K562 (cell line): ENCODE measurements at regions not wholly inside any gene's neighbourhood (a gene's known extent, or its start where the extent isn't known, plus 50 kb on each side); places are given as distances from the start of the nearest gene placed in this dataset.

Experiments
- ATF1 ChIP-seq, 2 experiments: fragments of 450-650 bp in 1 of 2; IDR thresholded peaks; 2 replicates each; pipeline ENCODE4 v1.6.1; 2016; ENCODE audit warnings: missing compliant biosample characterization in 1 of 2, missing genetic modification characterization in 1 of 2
- BRD9 ChIP-seq: fragments of 450-650 bp; IDR thresholded peaks from 2 replicates; pipeline ENCODE4 v1.6.1; 2018; ENCODE audit warnings: low read depth; ENCODE audit not compliant: partially characterized antibody
- CBFA2T2 ChIP-seq: fragments of 450-650 bp; conservative IDR thresholded peaks from 2 replicates; pipeline ENCODE4 v1.6.1; 2017; ENCODE audit warnings: mild to moderate bottlenecking
- CBFA2T3 ChIP-seq: fragments of 450-650 bp; IDR thresholded peaks from 2 replicates; pipeline ENCODE4 v1.6.1; 2017
- CTBP1 ChIP-seq: fragments of 450-650 bp; IDR thresholded peaks from 2 replicates; pipeline ENCODE4 v1.6.1; 2016; ENCODE audit warnings: borderline replicate concordance
- DPF2 ChIP-seq: fragments of 450-650 bp; IDR thresholded peaks from 2 replicates; pipeline ENCODE4 v1.6.1; 2016
- KDM1A ChIP-seq, 2 experiments: fragments of 450-650 bp; IDR thresholded peaks; 2 replicates each; pipeline ENCODE4 v1.6.1; 2016; ENCODE audit warnings: mild to moderate bottlenecking in 2 of 2
- MNT ChIP-seq, 2 experiments: fragments of 450-650 bp; conservative IDR thresholded peaks; 2 replicates each; pipeline ENCODE4 v1.6.1; 2017; ENCODE audit warnings: mild to moderate bottlenecking in 2 of 2, moderate library complexity in 2 of 2
- NCOR1 ChIP-seq: fragments of 450-650 bp; IDR thresholded peaks from 2 replicates; pipeline ENCODE4 v1.6.1; 2016; ENCODE audit warnings: mild to moderate bottlenecking, moderate library complexity
- NFIC ChIP-seq: fragments of 450-650 bp; IDR thresholded peaks from 2 replicates; pipeline ENCODE4 v1.6.1; 2017; ENCODE audit warnings: mild to moderate bottlenecking, inconsistent platforms
- NRF1 ChIP-seq, 2 experiments: fragments of 450-650 bp; IDR thresholded peaks in 1 of 2; conservative IDR thresholded peaks in 1 of 2; 2 replicates each; pipeline ENCODE4 v1.6.1; 2014; ENCODE audit warnings: mild to moderate bottlenecking in 2 of 2
- PKNOX1 ChIP-seq: fragments of 450-650 bp; IDR thresholded peaks from 2 replicates; pipeline ENCODE4 v1.6.1; 2016
- SIN3A ChIP-seq, 2 experiments: fragments of 150-350 bp in 1 of 2; IDR thresholded peaks; 2 replicates each; pipeline ENCODE4 v1.6.1; 2011 to 2016; ENCODE audit warnings: borderline replicate concordance in 2 of 2, low read depth in 2 of 2, low read length in 2 of 2, mild to moderate bottlenecking in 2 of 2, moderate library complexity in 2 of 2; ENCODE audit not compliant: control insufficient read depth in 1 of 2
- ZBTB2 ChIP-seq: fragments of 450-650 bp; IDR thresholded peaks from 2 replicates; pipeline ENCODE4 v1.6.1; 2016; ENCODE audit warnings: antibody characterized with exemption
- ZBTB5 ChIP-seq: fragments of 450-650 bp; IDR thresholded peaks from 2 replicates; pipeline ENCODE4 v1.6.1; 2017; ENCODE audit warnings: antibody characterized with exemption
- ZEB2 ChIP-seq: fragments of 450-650 bp; IDR thresholded peaks from 2 replicates; pipeline ENCODE4 v1.6.1; 2016
- ZNF639 ChIP-seq, 2 experiments: fragments of 200-800 bp in 1 of 2; sonication (Bioruptor generic) in 1 of 2; sonication (generic) in 1 of 2; formaldehyde crosslinking in 1 of 2; IDR thresholded peaks in 1 of 2; conservative IDR thresholded peaks in 1 of 2; 2 replicates each; pipeline versions ENCODE4 v1.5.0 to v1.6.1; 2016 to 2020; ENCODE audit warnings: missing compliant biosample characterization in 1 of 2, missing genetic modification characterization in 1 of 2, missing genetic modification reagents in 1 of 2
- ZZZ3 ChIP-seq: fragments of 450-650 bp; IDR thresholded peaks from 2 replicates; pipeline ENCODE4 v1.6.1; 2016; ENCODE audit warnings: antibody characterized with exemption, mild to moderate bottlenecking, moderate library complexity

- no peak for TF ChIP-seq ZBTB5
- peak; percentile 82 for TF ChIP-seq CBFA2T3
- TF ChIP-seq NFIC: peak; percentile 45
- TF ChIP-seq NRF1 (conservative IDR thresholded peaks at IDR 0.05 in 1 of 2, IDR thresholded peaks at IDR 0.05 in 1 of 2): 0 out of 4 replicates have a peak, but pooled peaks of 1 of the 2 experiments have one; percentile 13
- TF ChIP-seq ZBTB2: no peak
- TF ChIP-seq NCOR1: peak; percentile 45
- no peak for TF ChIP-seq ZEB2
- TF ChIP-seq KDM1A (IDR thresholded peaks at IDR 0.05): peak in 1 of 2 experiments; percentile 40; a peak in 1 of 4 replicates
- TF ChIP-seq CBFA2T2: peak; percentile 67
- peak; percentile 71 for TF ChIP-seq BRD9
- 0 out of 2 replicates have a peak, but pooled peaks have one; percentile 47 for TF ChIP-seq DPF2
- TF ChIP-seq MNT (conservative IDR thresholded peaks at IDR 0.05): peak in 1 of 2 experiments; percentile 7; a peak in 1 of 4 replicates
- no peak for TF ChIP-seq SIN3A (IDR thresholded peaks at IDR 0.05; ENCODE audit: borderline replicate concordance in 2 of 2, control insufficient read depth in 1 of 2, low read depth in 2 of 2, low read length in 2 of 2)
- TF ChIP-seq PKNOX1: peak; percentile 67
- no peak for TF ChIP-seq ZNF639 (CRISPR knock-in tag; conservative IDR thresholded peaks at IDR 0.05 in 1 of 2, IDR thresholded peaks at IDR 0.05 in 1 of 2)
- peak; percentile 51; the same call in 1 of the 2 replicates for TF ChIP-seq CTBP1
- no peak for TF ChIP-seq ZZZ3
- TF ChIP-seq ATF1 (CRISPR knock-in tag; IDR thresholded peaks at IDR 0.05): no peak
- TF ChIP-seq ATF1 (tag; IDR thresholded peaks at IDR 0.05): 0 out of 2 replicates have a peak, but pooled peaks have one; percentile 17
Observed at GRCh38 chr2:64770781-64771334, 117.1 kb upstream of the SERTAD2 start (continued).
